ENCODE measurements at regions not wholly inside any gene's neighbourhood (a gene's known extent, or its start where the extent isn't known, plus 50 kb on each side); places are given as distances from the start of the nearest gene placed in this dataset.

- intact Hi-C loops (cut with DNase I; ENCODE audit: low total_unique reads): no loop called here
- Histone ChIP-seq H3K4me1 (no peaks in the 10 kb centered on the region), H3K27me3 (replicated peaks in 1 of 7) (no peaks in the 10 kb centered on the region), H3K9me3 (no peaks in the 10 kb centered on the region), H3K27ac (no peak overlapping the region), H3K36me3 (no peaks in the 10 kb centered on the region), H3K4me3 (no peak overlapping the region)
- TF ChIP-seq POLR2A (IDR thresholded peaks at IDR 0.05) (no peak), POLR2AphosphoS5 (IDR thresholded peaks at IDR 0.05) (no peak), CTCF (IDR thresholded peaks at IDR 0.05 in 8 of 11, conservative IDR thresholded peaks at IDR 0.05 in 3 of 11) (no peak)
- no peak for DNase-seq
These were observed 282.8 kb upstream of the LRRN1 start for GRCh38 chr3:3516384-3516783.

GRCh38 chr3:3509665-3510064 is 289.6 kb upstream of the LRRN1 start:
- Histone ChIP-seq H3K27me3 (replicated peaks in 1 of 7) (no peaks in the 10 kb centered on the region), H3K36me3 (no peaks in the 10 kb centered on the region), H3K4me1 (no peaks in the 10 kb centered on the region), H3K4me3 (no peak overlapping the region), H3K9me3 (no peaks in the 10 kb centered on the region), H3K27ac (no peak overlapping the region)
- 54 to 67% (median 60%) methylated on average over 6 of the region's 6 CpGs for WGBS, 5 donors
- intact Hi-C loops (cut with DNase I; ENCODE audit: low total_unique reads): no loop called here
- DNase-seq: no peak
- TF ChIP-seq CTCF (IDR thresholded peaks at IDR 0.05 in 8 of 11, conservative IDR thresholded peaks at IDR 0.05 in 3 of 11) (no peak), POLR2A (IDR thresholded peaks at IDR 0.05) (no peak), POLR2AphosphoS5 (IDR thresholded peaks at IDR 0.05) (no peak)

DNA sequence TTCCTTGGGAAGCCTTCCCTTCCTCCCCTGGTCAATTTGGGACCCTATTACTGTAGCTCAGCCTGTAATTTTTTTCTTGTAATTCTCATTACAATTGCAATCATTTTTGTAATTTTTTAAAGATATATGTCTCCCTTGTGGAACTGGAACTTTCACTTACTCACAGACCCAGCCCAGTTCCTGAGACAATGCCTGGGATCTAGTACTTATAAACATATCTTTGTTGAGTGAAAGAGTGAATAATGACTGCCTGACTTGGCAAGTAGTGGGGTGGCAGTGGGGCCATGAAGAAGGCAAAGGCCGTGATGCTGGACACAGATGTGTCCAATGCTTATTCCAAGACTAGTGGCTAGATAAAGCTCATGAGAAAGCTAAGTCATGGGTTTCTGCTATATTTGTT is 294.5 kb upstream of the LRRN1 start:
- no peak for TF ChIP-seq POLR2AphosphoS5 (IDR thresholded peaks at IDR 0.05)
- TF ChIP-seq POLR2A (IDR thresholded peaks at IDR 0.05): no peak
- no peak for TF ChIP-seq CTCF (IDR thresholded peaks at IDR 0.05 in 8 of 11, conservative IDR thresholded peaks at IDR 0.05 in 3 of 11)
- Histone ChIP-seq H3K27ac (no peak overlapping the region), H3K9me3 (no peaks in the 10 kb centered on the region), H3K4me1 (no peaks in the 10 kb centered on the region), H3K27me3 (replicated peaks in 1 of 7) (no peaks in the 10 kb centered on the region), H3K36me3 (no peaks in the 10 kb centered on the region), H3K4me3 (no peak overlapping the region)
- intact Hi-C loops (cut with DNase I; ENCODE audit: low total_unique reads): no loop called here
- no peak for DNase-seq
- WGBS, 5 donors: 83 to 100% (median 87%) methylated on average over 1 of the region's 1 CpG

DNA sequence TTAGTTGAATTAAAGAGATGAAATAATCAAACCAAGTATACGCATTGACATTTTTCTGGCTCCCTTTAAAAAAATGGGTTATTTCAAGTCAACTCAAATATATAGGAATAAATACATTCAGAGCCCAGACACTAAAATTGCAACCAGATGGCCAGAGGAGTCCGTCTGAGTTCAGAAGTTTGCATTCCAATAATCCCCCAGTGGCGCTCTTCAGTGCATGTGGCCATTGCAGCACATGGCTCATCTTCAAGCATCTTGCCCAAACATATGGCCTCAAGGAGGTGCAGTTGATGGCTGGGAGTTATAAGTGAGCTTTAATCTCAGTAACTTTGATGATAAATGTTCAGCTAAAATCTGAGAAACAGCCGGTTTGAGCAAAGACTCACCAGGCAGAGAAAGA is 295.8 kb upstream of the LRRN1 start:
- Histone ChIP-seq H3K36me3 (no peaks in the 10 kb centered on the region), H3K27ac (no peak overlapping the region), H3K4me3 (no peak overlapping the region), H3K4me1 (no peaks in the 10 kb centered on the region), H3K9me3 (no peaks in the 10 kb centered on the region), H3K27me3 (replicated peaks in 1 of 7) (no peaks in the 10 kb centered on the region)
- no peak for DNase-seq
- intact Hi-C loops (cut with DNase I; ENCODE audit: low total_unique reads): no loop called here
- WGBS, 5 donors: 83 to 94% (median 89%) methylated on average over 4 of the region's 4 CpGs
- TF ChIP-seq POLR2AphosphoS5 (IDR thresholded peaks at IDR 0.05): no peak
- no peak for TF ChIP-seq POLR2A (IDR thresholded peaks at IDR 0.05)
- no peak for TF ChIP-seq CTCF (IDR thresholded peaks at IDR 0.05 in 8 of 11, conservative IDR thresholded peaks at IDR 0.05 in 3 of 11)
